22Rv1 (cell line): ENCODE measurements at regions not wholly inside any gene's neighbourhood (a gene's known extent, or its start where the extent isn't known, plus 50 kb on each side); places are given as distances from the start of the nearest gene placed in this dataset.
"Not testable (repeated sequence)": the region's sequence is repeated elsewhere in the genome, so short reads cannot be mapped to it uniquely, and the experiment has no call there.

Source experiments
- H3K27ac ChIP-seq: fragments of 450-650 bp; 2 replicates; pipeline ENCODE4 v1.5.1; 2017
- CTCF ChIP-seq: fragments of 450-650 bp; IDR thresholded peaks from 2 replicates; pipeline ENCODE4 v1.5.1; 2017; ENCODE audit warnings: mild to moderate bottlenecking
- ZFX ChIP-seq: fragments of 450-650 bp; IDR thresholded peaks from 2 replicates; pipeline ENCODE4 v1.6.1; 2017; ENCODE audit warnings: antibody characterized with exemption, borderline replicate concordance

GRCh38 chr18:22525313-22525712 lies 107.6 kb upstream of the CTAGE1 start:
- H3K27ac ChIP-seq = no peak overlapping the region
- TF ChIP-seq CTCF (no peak), ZFX (no peak)

GRCh38 chr18:22525883-22526282 lies 108.2 kb upstream of the CTAGE1 start:
- H3K27ac ChIP-seq = no peak overlapping the region
- no peak for TF ChIP-seq ZFX

GRCh38 chr18:22528291-22528690 lies 110.6 kb upstream of the CTAGE1 start:
- TF ChIP-seq CTCF (no peak), ZFX (no peak)
- no peak overlapping the region for H3K27ac ChIP-seq

GRCh38 chr18:22534706-22535105 lies 117.0 kb upstream of the CTAGE1 start:
- not testable (repeated sequence) for H3K27ac ChIP-seq

- TF ChIP-seq ZFX = no peak
- no peak for TF ChIP-seq CTCF
These were observed 118.8 kb upstream of the CTAGE1 start for GRCh38 chr18:22536558-22536957.

GRCh38 chr18:22538426-22538825 lies 120.7 kb upstream of the CTAGE1 start:
- TF ChIP-seq CTCF = no peak
- no peak for TF ChIP-seq ZFX
- no peak overlapping the region for H3K27ac ChIP-seq

More at GRCh38 chr18:22536558-22536957, 118.8 kb upstream of the CTAGE1 start:
- no peak overlapping the region for H3K27ac ChIP-seq

GRCh38 chr18:22539051-22539765 lies 121.5 kb upstream of the CTAGE1 start:
- TF ChIP-seq ZFX (no peak), CTCF (no peak)

GRCh38 chr18:22541232-22541631 lies 123.5 kb upstream of the CTAGE1 start:
- no peak for TF ChIP-seq ZFX
- TF ChIP-seq CTCF = no peak

More at GRCh38 chr18:22539051-22539765, 121.5 kb upstream of the CTAGE1 start:
- H3K27ac ChIP-seq = no peak overlapping the region

More at GRCh38 chr18:22541232-22541631, 123.5 kb upstream of the CTAGE1 start:
- no peak overlapping the region for H3K27ac ChIP-seq
